ENCODE measurements at regions not wholly inside any gene's neighbourhood (a gene's known extent, or its start where the extent isn't known, plus 50 kb on each side); places are given as distances from the start of the nearest gene placed in this dataset.

GRCh38 chr20:50403565-50404418 lies 106.4 kb upstream of the PTPN1 start:
- BruUV-seq (replicated peaks), result no TSS peak
- 7% methylated on average over 13 of the region's 13 CpGs for WGBS (ENCODE audit: insufficient coverage, low coverage, missing lambda C conversion rate)
- CTCF ChIA-PET (ENCODE audit: low intra/inter-chr PET ratio), result no interaction called here

More at GRCh38 chr20:50403565-50404418, 106.4 kb upstream of the PTPN1 start:
- ATAC-seq (no peak), DNase-seq (ENCODE audit: extremely low read depth in 1 of 4, low spot score in 3 of 4) (no peak), FAIRE-seq (no peak)
- Histone ChIP-seq H3K4me2 (ENCODE audit: insufficient read depth, low read length) (no peak overlapping the region), H2AFZ (ENCODE audit: low read depth, low read length) (no peak overlapping the region), H3K9ac (ENCODE audit: insufficient read depth in 1 of 2, low read depth in 2 of 2, low read length in 2 of 2) (no peak overlapping the region), H3K9me3 (replicated peaks; ENCODE audit: control insufficient read depth, insufficient read depth, low read depth, low read length) (no peaks in the 10 kb centered on the region), H3K4me3 (no peak overlapping the region), H3K27ac (ENCODE audit: extremely low read depth, low read depth, low read length) (no peak overlapping the region), H3K27me3 (ENCODE audit: control insufficient read depth in 2 of 2, insufficient read depth in 2 of 2, low read length in 2 of 2) (0 out of 5 replicates have a peak, but pooled peaks cover 2 to 7% of the 10 kb centered on the region in 2 experiments), H3K4me1 (replicated peaks in 1 of 2; ENCODE audit: control insufficient read depth in 2 of 2, insufficient read depth in 2 of 2, low read length in 2 of 2) (peaks cover 2 to 9% of the 10 kb centered on the region in 2 experiments; a peak in 3 of 5 replicates), H4K20me1 (replicated peaks; ENCODE audit: control insufficient read depth, insufficient read depth, low read length) (no peaks in the 10 kb centered on the region), H3K79me2 (ENCODE audit: control insufficient read depth, insufficient read depth, low read length) (no peaks in the 10 kb centered on the region), H3K36me3 (ENCODE audit: control insufficient read depth, insufficient read depth, low read length) (no peaks in the 10 kb centered on the region), H3K9me1 (ENCODE audit: control insufficient read depth, insufficient read depth, low read length) (no peaks in the 10 kb centered on the region)
- intact Hi-C loops (cut with micrococcal nuclease) (no loop called here), in situ Hi-C loops (cut with MboI) (no loop called here)
- TF ChIP-seq ZBTB26 (CRISPR knock-in tag; IDR thresholded peaks at IDR 0.05) (0 out of 2 replicates have a peak, but pooled peaks have one; percentile 19), ZBTB2 (IDR thresholded peaks at IDR 0.05) (no peak)
- POLR2A ChIA-PET, result interaction anchor here (0.6 to 1.1 kb wide), 2 partner anchors 19 to 425 kb away, joined by 3 to 9 read pairs; no protein-coding TSS in a partner anchor

All from K562 (cell line).